ENCODE measurements at regions not wholly inside any gene's neighbourhood (a gene's known extent, or its start where the extent isn't known, plus 50 kb on each side); places are given as distances from the start of the nearest gene placed in this dataset.

DNA sequence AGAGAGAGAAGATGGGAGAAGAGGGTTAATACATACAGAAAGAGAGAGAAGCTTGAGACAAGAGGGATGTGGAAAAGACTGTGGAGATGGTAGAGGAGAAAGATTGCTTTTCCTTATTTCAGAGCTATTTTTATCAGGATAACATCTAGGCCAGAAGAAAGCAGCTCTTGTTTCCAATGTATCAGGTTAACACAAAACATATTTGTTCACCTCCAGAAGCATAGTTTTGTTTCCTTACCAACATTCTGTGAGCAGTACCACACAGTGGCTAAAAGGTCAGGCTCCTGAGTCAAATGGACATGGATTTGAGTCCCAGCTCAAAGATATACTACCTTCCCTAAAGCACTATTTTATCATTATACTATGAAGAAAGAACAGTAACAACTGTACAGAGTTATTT, 185.5 kb downstream of the DUSP10 start:
- Histone ChIP-seq H3K36me3 (no peaks in the 10 kb centered on the region), H3K4me1 (no peaks in the 10 kb centered on the region), H4K20me1 (no peaks in the 10 kb centered on the region), H3K27ac (no peak overlapping the region), H3K4me3 (no peak overlapping the region), H3K9ac (no peak overlapping the region), H3K9me3 (no peaks in the 10 kb centered on the region), H3K27me3 (no peaks in the 10 kb centered on the region), H3K4me2 (no peak overlapping the region)
- TF ChIP-seq Cebpa-rat (IDR thresholded peaks at IDR 0.05) = no peak

DNA sequence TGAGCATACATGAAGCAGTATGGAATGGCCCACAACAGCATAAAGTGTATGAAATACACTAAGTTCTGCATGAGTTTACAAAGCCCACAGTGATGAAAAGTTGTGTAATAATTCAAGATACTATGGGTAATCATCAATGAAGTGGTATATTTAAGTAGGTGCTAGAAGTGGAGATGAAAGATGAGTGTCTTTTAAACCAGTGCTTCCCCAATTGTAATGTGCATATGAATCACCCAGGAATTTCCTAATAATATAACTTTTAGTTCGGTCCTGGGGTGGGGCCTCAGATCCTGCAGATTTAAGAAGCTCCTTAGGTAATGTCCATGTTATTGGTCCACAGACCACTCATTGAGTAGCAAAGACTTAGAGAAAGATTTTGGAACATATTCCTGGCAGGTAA, 184.9 kb downstream of the DUSP10 start:
- Histone ChIP-seq H3K27ac (no peak overlapping the region), H3K9ac (no peak overlapping the region), H3K9me3 (no peaks in the 10 kb centered on the region), H3K4me1 (no peaks in the 10 kb centered on the region), H3K27me3 (no peaks in the 10 kb centered on the region), H3K4me2 (no peak overlapping the region), H3K4me3 (no peak overlapping the region), H3K36me3 (no peaks in the 10 kb centered on the region), H4K20me1 (no peaks in the 10 kb centered on the region)
- TF ChIP-seq Cebpa-rat (IDR thresholded peaks at IDR 0.05) = no peak

DNA sequence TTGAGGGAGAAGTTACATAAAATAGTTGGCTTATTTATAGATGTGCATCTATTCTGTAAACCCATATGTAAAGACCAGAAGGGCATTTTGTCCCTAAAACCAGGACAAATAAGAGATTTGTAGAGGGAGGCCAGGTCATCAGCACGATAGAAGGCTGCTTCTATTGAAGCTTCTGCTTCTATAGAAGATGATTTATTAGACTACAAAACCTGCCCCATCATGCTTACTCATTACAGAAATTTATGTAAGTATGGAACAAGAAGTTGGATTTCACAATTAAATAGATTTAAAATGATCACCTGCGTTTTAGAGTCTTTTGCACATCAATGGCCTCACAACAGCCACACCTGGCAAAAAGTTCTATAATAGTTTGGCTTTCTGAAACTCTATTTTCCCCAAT, 183.5 kb downstream of the DUSP10 start:
- H3K4me2 ChIP-seq = no peak overlapping the region
- H4K20me1 ChIP-seq = no peaks in the 10 kb centered on the region
- H3K27ac ChIP-seq = no peak overlapping the region
- no peak for TF ChIP-seq Cebpa-rat (IDR thresholded peaks at IDR 0.05)
- H3K4me3 ChIP-seq = no peak overlapping the region
- H3K27me3 ChIP-seq = no peaks in the 10 kb centered on the region
- no peaks in the 10 kb centered on the region for H3K4me1 ChIP-seq
- H3K36me3 ChIP-seq = no peaks in the 10 kb centered on the region
- no peak overlapping the region for H3K9ac ChIP-seq
- H3K9me3 ChIP-seq = no peaks in the 10 kb centered on the region

DNA sequence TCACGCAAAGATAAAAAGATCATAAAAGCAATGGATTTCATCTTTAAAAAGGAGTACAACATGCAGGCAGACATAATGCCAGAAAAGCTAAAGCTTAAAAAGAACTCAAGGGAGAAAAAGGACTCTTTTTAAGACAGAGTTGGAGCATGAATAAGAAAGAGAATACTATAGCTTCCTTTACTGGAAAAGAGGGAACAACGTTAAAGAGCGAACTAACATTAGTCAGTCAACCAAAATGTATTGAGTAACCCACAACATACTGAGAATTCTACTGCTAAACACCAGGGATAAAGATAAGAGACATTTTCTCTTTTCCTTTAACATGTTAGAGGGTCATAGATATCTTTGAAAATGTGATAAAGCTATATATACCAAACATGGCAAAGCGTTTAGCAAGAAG, 182.0 kb downstream of the DUSP10 start:
- H3K27ac ChIP-seq = no peak overlapping the region
- H3K9me3 ChIP-seq = no peaks in the 10 kb centered on the region
- H4K20me1 ChIP-seq = no peaks in the 10 kb centered on the region
- no peaks in the 10 kb centered on the region for H3K36me3 ChIP-seq
- H3K4me2 ChIP-seq = no peak overlapping the region
- no peak for TF ChIP-seq Cebpa-rat (IDR thresholded peaks at IDR 0.05)
- H3K4me3 ChIP-seq = no peak overlapping the region
- no peaks in the 10 kb centered on the region for H3K4me1 ChIP-seq
- no peak overlapping the region for H3K9ac ChIP-seq
- H3K27me3 ChIP-seq = no peaks in the 10 kb centered on the region

- Histone ChIP-seq H3K9ac (no peak overlapping the region), H3K36me3 (no peaks in the 10 kb centered on the region), H3K9me3 (no peaks in the 10 kb centered on the region), H3K27me3 (no peaks in the 10 kb centered on the region), H3K4me3 (no peak overlapping the region), H3K4me2 (no peak overlapping the region), H3K27ac (no peak overlapping the region), H3K4me1 (no peaks in the 10 kb centered on the region), H4K20me1 (no peaks in the 10 kb centered on the region)
- TF ChIP-seq Cebpa-rat (IDR thresholded peaks at IDR 0.05) = no peak
Observed at GRCh38 chr1:221562542-221563475, 179.1 kb downstream of the DUSP10 start.

- Histone ChIP-seq H3K27me3 (no peaks in the 10 kb centered on the region), H3K4me2 (no peak overlapping the region), H3K36me3 (no peaks in the 10 kb centered on the region), H3K4me1 (no peaks in the 10 kb centered on the region), H3K27ac (no peak overlapping the region), H3K4me3 (no peak overlapping the region), H3K9ac (no peak overlapping the region), H3K9me3 (no peaks in the 10 kb centered on the region), H4K20me1 (no peaks in the 10 kb centered on the region)
- no peak for TF ChIP-seq Cebpa-rat (IDR thresholded peaks at IDR 0.05)
Observed at GRCh38 chr1:221563476-221563921, 178.4 kb downstream of the DUSP10 start.

DNA sequence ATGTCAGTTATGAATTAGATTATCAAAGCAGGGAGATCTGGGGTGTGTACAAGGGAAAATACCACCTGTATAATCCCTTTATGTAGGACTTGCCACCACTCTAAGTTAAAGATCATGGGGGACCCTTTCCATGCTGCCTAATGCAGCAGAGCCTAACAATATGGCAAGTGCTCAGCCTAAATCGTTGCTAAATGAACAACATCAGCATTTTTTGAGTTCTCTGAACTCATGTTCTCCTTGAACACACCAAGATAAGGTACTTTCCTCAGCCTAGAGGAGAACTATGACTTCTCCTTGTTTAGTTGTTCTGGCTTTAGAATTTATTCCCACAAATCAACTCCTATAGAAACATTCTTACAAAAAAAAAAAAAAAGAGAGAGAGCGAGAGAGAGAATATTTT, 177.0 kb downstream of the DUSP10 start:
- Histone ChIP-seq H3K27me3 (no peaks in the 10 kb centered on the region), H3K9me3 (no peaks in the 10 kb centered on the region), H3K4me1 (no peaks in the 10 kb centered on the region), H3K36me3 (no peaks in the 10 kb centered on the region), H3K27ac (no peak overlapping the region), H3K4me2 (no peak overlapping the region), H4K20me1 (no peaks in the 10 kb centered on the region), H3K9ac (no peak overlapping the region), H3K4me3 (no peak overlapping the region)
- TF ChIP-seq Cebpa-rat (IDR thresholded peaks at IDR 0.05) = no peak

- Histone ChIP-seq H4K20me1 (no peaks in the 10 kb centered on the region), H3K4me3 (no peak overlapping the region), H3K27me3 (no peaks in the 10 kb centered on the region), H3K9ac (no peak overlapping the region), H3K4me1 (no peaks in the 10 kb centered on the region), H3K9me3 (no peaks in the 10 kb centered on the region), H3K36me3 (no peaks in the 10 kb centered on the region), H3K4me2 (no peak overlapping the region), H3K27ac (no peak overlapping the region)
- no peak for TF ChIP-seq Cebpa-rat (IDR thresholded peaks at IDR 0.05)
Observed at GRCh38 chr1:221565711-221566110, 176.2 kb downstream of the DUSP10 start.

DNA sequence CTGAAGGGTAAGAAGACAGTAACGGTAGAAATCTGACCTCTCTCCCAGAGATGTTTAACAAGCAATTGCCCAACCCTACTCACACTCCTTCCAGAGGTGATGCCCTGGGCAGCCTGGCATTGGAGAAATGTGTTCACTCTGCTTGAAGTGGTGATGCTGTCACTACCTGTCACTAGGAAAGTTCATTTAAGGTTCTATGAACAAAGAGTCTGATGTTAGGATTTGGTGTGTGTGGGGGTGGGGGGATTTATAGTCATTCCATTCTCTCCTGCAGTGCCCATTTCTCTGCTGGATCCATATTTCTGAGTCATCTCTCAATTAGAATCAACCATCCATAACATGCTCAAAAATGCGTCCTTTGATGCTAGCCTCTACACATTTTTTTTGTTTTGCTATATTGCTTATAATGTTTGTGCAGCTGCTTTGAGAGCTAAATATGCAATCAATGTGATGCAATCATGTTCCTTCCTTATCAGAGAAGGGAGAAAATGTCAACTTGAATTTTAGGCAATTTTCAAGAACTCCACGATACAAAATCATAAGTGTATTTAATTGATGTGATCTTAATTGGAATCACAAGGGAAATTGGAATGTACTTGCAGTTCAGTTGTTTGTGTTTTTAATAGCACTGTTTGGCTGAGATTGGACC, 173.9 kb downstream of the DUSP10 start:
- Histone ChIP-seq H3K27me3 (no peaks in the 10 kb centered on the region), H3K4me1 (no peaks in the 10 kb centered on the region), H3K36me3 (no peaks in the 10 kb centered on the region), H3K4me3 (no peak overlapping the region), H3K4me2 (no peak overlapping the region), H3K9me3 (no peaks in the 10 kb centered on the region), H3K27ac (no peak overlapping the region), H4K20me1 (no peaks in the 10 kb centered on the region), H3K9ac (no peak overlapping the region)
- no peak for TF ChIP-seq Cebpa-rat (IDR thresholded peaks at IDR 0.05)

DNA sequence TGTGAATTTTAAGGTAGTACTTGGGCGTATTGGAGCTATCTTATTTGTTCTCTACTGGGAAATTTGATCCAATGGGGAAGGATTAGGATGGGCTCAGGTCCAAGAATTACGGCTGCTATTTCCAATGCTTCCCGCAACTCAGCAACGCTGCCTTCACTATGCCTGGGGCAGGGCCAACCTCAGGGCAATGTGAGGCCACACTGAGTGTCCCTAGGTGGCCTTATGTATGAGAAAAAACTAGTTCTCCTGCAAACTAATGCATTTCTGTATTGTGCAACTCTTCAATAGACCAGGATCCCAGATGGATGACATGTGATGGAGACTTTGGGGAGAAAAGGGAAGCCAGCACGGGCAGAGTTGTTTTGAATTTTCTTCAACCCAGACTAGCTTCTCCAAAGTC, 168.1 kb downstream of the DUSP10 start:
- no peaks in the 10 kb centered on the region for H3K4me1 ChIP-seq

More for the DNA sequence above, 168.1 kb downstream of the DUSP10 start:
- H3K4me3 ChIP-seq = no peak overlapping the region
- H4K20me1 ChIP-seq = no peaks in the 10 kb centered on the region
- H3K4me2 ChIP-seq = no peak overlapping the region
- no peaks in the 10 kb centered on the region for H3K9me3 ChIP-seq
- TF ChIP-seq Cebpa-rat (IDR thresholded peaks at IDR 0.05) = no peak
- no peaks in the 10 kb centered on the region for H3K27me3 ChIP-seq
- no peak overlapping the region for H3K9ac ChIP-seq
- no peak overlapping the region for H3K27ac ChIP-seq
- no peaks in the 10 kb centered on the region for H3K36me3 ChIP-seq

Data from BLaER1 (cell line).